HFF-Myc (cell line): ENCODE measurements at regions not wholly inside any gene's neighbourhood (a gene's known extent, or its start where the extent isn't known, plus 50 kb on each side); places are given as distances from the start of the nearest gene placed in this dataset.

Experiments used
- DNase-seq: peaks from one replicate; pipeline ENCODE4 v3.0.0-alpha.2; 2011; ENCODE audit warnings: low read depth; ENCODE audit errors: extremely low read depth
- H3K4me3 ChIP-seq: replicated peaks from 2 replicates; pipeline ENCODE4 v1.5.1; 2011; ENCODE audit warnings: low read depth, mild to moderate bottlenecking, control low read depth, low read length
- TF ChIP-seq, protein P1 (sequence below): IDR thresholded peaks from 2 replicates; pipeline ENCODE4 v1.5.1; 2012; ENCODE audit warnings: mild to moderate bottlenecking, low read depth, low read length, control low read depth; ENCODE audit errors: missing control alignments

DNA sequence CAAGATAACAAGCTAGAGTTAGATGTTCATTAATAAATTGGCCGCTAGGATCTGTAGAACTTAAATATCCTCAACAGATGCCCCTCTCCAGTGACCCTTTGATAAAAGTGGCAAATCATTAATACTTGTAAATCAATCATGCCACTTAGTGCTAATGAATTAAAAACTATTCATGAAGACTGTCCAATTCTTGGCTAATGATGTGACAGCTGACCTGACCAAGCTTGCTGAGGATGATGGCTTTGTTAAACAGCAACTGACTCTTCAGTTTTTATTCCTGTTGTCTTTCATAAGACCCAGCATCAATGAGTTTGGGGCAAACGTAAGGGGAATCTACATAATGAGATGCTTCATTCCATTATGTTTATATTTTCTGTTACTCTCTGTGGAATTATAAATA is 396.8 kb upstream of the NMUR2 start:
- H3K4me3 ChIP-seq, result no peak overlapping the region
- TF ChIP-seq, protein P1, sequence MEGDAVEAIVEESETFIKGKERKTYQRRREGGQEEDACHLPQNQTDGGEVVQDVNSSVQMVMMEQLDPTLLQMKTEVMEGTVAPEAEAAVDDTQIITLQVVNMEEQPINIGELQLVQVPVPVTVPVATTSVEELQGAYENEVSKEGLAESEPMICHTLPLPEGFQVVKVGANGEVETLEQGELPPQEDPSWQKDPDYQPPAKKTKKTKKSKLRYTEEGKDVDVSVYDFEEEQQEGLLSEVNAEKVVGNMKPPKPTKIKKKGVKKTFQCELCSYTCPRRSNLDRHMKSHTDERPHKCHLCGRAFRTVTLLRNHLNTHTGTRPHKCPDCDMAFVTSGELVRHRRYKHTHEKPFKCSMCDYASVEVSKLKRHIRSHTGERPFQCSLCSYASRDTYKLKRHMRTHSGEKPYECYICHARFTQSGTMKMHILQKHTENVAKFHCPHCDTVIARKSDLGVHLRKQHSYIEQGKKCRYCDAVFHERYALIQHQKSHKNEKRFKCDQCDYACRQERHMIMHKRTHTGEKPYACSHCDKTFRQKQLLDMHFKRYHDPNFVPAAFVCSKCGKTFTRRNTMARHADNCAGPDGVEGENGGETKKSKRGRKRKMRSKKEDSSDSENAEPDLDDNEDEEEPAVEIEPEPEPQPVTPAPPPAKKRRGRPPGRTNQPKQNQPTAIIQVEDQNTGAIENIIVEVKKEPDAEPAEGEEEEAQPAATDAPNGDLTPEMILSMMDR, result no peak
- no peak for DNase-seq

DNA sequence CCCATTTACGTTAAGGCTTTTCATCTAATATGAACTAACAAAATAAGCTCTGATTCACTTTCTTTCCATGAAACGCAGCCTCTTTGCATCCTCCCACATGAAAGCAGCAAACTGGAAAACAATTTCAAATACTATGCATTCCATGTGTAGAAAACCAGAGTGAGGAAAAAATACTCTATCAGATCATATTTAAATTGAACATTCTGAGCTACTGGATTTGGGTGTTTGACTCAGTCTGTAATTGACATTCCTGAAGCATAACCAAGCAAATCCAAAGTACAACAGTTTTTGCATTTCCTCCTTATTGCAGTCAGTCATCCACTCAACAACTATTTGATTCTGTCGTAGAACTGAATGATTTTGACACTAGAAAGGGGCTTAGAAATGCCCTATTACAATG is 399.1 kb upstream of the NMUR2 start:
- no peak overlapping the region for H3K4me3 ChIP-seq
- no peak for DNase-seq
- TF ChIP-seq, protein P1, result no peak

DNA sequence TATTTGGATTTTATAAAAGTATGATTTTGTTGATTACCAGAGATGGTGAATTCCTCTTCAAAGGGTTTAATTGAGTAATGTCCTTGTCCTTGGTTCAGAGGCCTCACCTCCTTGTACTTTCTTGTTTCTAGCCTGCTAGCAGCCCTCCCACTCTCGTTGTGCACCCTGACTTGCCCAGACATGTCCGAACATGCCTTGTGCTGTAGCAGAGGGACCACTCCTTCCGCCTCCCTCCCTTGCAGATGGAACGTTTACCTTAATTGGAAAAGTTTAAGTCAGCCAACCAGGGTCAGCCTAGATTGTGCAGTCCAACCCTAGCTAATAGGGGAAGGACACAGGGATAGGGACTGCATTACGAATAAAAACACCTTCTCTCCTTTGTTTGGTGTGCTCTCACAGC is 406.9 kb upstream of the NMUR2 start:
- TF ChIP-seq, protein P1, result no peak
- DNase-seq, result peak; percentile 24
- H3K4me3 ChIP-seq, result no peak overlapping the region

DNA sequence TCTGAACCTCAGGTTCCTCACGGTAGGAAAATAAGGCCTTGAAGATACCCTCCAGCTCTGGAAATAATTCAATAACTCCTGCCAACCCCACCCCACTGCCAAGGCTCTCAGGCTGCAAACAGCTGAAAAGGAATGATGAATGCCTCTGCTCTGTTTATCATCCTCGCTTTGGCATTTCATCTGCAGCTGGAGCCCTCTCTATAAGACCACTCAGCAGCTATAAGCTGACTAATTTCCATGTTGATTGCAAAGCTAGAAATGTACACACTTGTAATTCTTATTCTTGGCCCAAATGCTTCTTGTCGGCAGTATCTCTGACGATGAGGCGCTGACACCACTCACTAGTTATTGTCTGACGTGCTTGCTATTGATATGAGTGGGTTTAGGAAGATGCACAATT is 408.4 kb upstream of the NMUR2 start:
- TF ChIP-seq, protein P1, result no peak
- no peak for DNase-seq

DNA sequence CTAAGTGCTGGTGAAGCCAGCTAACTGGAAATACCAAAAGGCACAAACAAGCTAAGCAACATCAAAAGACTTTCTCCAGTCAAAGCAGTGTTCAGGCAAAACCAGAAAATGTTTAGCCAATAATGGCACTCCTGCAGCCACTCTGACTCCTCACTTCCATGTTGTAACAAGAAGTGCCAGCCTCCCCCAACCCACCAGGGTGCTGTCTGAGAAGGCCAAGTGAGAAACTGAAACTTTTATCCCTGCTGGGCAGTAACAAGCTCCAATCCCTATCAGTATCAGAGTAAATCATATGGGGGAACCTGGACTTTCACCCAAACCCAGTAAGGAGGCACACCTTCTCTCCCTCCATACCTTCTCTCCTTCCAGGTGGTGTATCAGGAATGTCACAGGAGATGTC is 414.8 kb upstream of the NMUR2 start:
- DNase-seq, result no peak
- no peak overlapping the region for H3K4me3 ChIP-seq
- TF ChIP-seq, protein P1, result no peak

More for the DNA sequence above, 408.4 kb upstream of the NMUR2 start:
- no peak overlapping the region for H3K4me3 ChIP-seq

DNA sequence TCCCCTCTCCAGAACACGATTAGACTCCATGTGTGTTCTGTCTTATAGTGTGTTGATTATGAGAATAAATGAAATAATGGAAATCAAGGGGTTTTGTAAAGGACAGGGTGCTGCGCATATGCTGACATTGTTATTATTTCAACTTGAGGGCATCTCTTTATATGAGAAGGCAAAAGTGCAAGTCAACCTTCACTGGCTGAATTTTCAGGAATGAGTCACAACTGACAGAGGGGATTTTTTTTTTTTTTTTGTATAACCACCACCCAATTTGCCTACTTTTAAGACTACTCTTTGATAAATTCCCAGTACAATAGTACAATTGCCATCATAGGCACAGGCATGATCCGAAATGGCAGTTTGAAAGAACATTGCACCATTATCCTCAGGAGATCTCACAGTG is 419.2 kb upstream of the NMUR2 start:
- no peak for DNase-seq
- TF ChIP-seq, protein P1, result no peak

DNA sequence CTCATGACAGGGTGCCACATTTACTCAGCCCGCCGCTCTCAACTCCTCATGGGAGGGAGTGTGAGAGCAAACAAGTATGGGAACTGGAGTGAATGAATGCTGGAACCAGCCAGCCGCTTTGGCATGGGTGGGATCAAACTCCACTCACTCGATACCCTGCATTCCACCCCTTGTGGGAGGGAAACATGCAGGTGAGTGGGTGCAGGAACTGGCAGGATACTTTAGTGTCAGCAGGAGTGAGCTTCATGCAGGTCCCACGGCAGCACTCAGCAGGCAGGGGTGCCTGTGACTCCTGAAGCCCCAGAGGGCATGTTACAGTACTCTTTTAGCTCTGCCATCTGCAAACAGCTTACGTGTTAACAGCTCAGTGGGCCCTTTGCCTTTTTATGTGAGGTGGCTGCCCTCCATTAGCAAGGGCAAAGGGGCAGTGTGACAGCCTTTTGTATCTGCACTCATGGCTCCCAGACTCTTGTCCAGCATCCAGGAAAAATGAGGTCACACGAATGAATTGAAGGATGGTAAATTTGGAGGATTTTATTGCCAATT is 433.2 kb upstream of the NMUR2 start:
- DNase-seq, result no peak
- no peak overlapping the region for H3K4me3 ChIP-seq
- TF ChIP-seq, protein P1, result no peak

More for the DNA sequence above, 419.2 kb upstream of the NMUR2 start:
- H3K4me3 ChIP-seq, result no peak overlapping the region
